CD1c-positive myeloid dendritic cell (primary cell): ENCODE measurements at regions not wholly inside any gene's neighbourhood (a gene's known extent, or its start where the extent isn't known, plus 50 kb on each side); places are given as distances from the start of the nearest gene placed in this dataset.

Source experiments
- DNase-seq: peaks from one replicate; pipeline ENCODE4 v3.0.0-alpha.2; 2016; ENCODE audit errors: extremely low spot score

DNA sequence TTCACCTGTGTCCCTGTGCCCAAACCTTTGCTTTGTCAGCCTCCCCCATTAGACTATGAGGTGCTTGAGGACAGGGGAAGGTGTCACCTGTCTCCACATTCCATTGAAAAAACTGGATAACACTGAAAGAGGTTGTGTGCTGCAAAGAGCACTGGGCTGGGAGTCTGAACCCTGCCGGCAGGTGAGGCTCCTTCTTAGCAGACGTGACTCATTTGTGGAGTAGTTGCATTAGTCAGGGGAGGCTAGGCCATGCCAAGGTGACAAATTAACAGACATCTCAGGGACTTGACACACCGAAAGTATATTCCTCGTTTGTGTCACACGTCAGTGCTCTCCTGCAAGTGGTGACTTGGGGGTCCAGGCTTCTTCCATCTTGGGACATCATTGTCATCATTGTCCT lies 95.9 kb upstream of the STX18 start:
- DNase-seq = no peak

DNA sequence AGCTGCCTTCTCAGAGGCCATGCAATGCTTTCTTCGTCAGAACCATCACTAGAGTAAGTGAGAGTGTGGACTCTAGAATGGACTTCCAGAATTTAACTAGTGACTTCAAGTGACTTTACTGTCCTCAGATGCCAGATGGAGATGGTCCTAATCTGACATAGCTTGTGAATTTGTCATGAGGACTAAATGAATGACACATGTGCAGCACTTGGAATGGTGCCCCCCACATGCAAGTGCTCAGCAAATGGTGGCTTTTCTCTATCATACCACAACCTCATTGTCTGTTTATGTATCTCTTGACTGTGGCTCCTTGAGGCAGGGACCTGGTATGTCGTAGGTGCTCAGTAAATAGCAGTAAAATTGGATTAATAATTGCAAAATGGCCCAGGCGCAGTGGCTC lies 91.6 kb upstream of the STX18 start:
- no peak for DNase-seq

GRCh38 chr4:4631150-4631549 lies 89.3 kb upstream of the STX18 start:
- DNase-seq = no peak

GRCh38 chr4:4627906-4628305 lies 86.1 kb upstream of the STX18 start:
- no peak for DNase-seq

DNA sequence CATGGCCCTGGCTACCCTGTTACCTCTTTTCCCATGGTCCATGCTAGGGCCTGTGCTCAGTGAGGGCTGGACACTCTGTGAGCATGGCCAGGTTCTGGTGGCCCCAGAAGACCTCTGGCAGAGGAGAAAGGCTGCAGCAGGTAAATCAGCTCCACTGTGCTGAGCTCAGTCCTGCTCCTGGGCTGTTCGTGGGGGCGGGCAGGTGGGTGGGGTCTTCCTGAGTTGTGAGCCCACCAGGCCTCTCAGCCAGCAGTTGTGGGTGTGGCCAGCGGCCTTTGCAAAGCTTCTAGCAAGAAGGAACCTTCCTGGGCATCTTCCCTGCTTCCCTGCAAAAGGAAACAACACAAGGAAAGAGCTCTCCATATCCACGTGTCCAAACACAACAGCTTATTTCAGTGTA lies 85.3 kb upstream of the STX18 start:
- DNase-seq = no peak

- no peak for DNase-seq
Observed at GRCh38 chr4:4625488-4625887, 83.6 kb upstream of the STX18 start.

- DNase-seq = no peak
Observed at GRCh38 chr4:4624276-4624897, 82.5 kb upstream of the STX18 start.

GRCh38 chr4:4619821-4620220 lies 78.0 kb upstream of the STX18 start:
- DNase-seq = no peak

GRCh38 chr4:4618847-4619246 lies 77.0 kb upstream of the STX18 start:
- DNase-seq = no peak

GRCh38 chr4:4614925-4615678 lies 73.3 kb upstream of the STX18 start:
- DNase-seq = no peak

- no peak for DNase-seq
Observed at GRCh38 chr4:4613641-4614286, 71.9 kb upstream of the STX18 start.

DNA sequence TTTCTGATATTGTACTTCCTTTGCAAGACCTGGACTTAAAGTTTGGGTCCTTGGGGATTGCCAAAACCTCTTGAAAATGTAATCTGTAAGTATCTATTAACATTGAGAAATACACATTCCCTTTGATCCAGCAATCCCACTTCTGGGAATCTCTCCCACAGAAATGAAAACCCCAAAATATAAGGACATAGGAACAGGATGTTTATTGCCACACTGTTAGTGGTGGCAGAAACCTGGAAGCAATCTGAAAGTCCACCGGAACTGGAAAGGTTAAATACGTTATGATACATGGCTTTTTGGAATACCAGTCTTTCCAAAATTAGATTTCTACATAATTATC lies 71.2 kb upstream of the STX18 start:
- DNase-seq = no peak

GRCh38 chr4:4610672-4611071 lies 68.8 kb upstream of the STX18 start:
- DNase-seq = no peak

- DNase-seq = no peak
Observed at GRCh38 chr4:4609622-4610334, 67.9 kb upstream of the STX18 start.

- DNase-seq = no peak
Observed at GRCh38 chr4:4608214-4608537, 66.3 kb upstream of the STX18 start.

- DNase-seq = no peak
Observed at GRCh38 chr4:4607336-4608213, 65.7 kb upstream of the STX18 start.

- no peak for DNase-seq
Observed at GRCh38 chr4:4606321-4606720, 64.5 kb upstream of the STX18 start.

- DNase-seq = no peak
Observed at GRCh38 chr4:4605849-4606248, 64.0 kb upstream of the STX18 start.

GRCh38 chr4:4603592-4603991 lies 61.7 kb upstream of the STX18 start:
- no peak for DNase-seq

GRCh38 chr4:4603067-4603466 lies 61.2 kb upstream of the STX18 start:
- DNase-seq = no peak

- no peak for DNase-seq
Observed at GRCh38 chr4:4602468-4602867, 60.6 kb upstream of the STX18 start.

GRCh38 chr4:4601803-4602369 lies 60.0 kb upstream of the STX18 start:
- DNase-seq = no peak
